ENCODE measurements at regions not wholly inside any gene's neighbourhood (a gene's known extent, or its start where the extent isn't known, plus 50 kb on each side); places are given as distances from the start of the nearest gene placed in this dataset.
"Not testable (repeated sequence)": the region's sequence is repeated elsewhere in the genome, so short reads cannot be mapped to it uniquely, and the experiment has no call there.

DNA sequence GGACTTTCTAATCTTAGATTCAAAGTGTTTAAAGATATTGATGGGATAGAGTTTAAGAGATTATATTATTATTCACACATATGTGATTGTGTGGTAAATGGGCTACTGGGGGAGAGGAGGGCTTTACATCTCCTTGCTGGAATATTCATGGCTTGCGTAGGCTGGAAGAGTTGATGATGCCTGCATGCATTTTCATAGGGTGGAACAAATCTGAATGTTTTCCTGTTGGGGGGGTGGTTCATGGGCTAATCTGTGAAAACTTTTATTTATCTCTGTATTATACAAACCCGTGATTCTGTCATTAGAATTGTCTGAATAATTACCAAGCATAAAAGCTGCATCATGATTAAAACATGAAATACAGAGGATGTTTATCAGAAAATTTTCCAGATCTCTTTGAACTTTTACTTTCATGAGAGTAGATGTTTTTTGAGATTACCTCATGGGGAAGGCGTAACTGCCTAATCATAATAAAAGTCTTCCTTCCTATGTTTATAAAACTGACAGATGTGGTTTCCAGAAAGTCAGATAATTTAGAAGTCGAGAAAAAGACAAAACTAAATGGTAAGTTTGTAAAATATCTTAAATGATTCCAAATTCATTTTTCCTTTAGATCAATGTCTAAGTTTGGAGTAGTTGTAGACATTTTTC lies 1185.4 kb upstream of the SEMA6A start:
- DNase-seq: no peak

DNA sequence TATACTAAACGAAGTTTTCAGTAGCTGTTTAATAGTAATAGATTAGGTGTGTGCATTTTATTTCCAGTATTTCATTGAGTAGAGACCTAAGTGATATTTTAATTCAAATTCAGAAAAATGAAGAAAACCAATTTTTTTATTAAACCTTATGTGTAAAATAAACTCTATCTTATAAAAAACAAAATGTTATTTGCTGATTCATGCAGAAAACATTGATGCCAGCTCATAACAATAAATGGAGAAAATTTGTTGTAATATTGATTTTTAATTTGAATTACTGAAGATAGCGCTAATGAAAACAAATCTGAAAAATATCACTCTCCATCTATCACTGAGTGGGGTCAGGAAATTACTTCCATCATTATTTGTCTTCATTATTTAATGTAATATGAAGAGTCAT lies 1177.8 kb upstream of the SEMA6A start:
- DNase-seq: no peak

DNA sequence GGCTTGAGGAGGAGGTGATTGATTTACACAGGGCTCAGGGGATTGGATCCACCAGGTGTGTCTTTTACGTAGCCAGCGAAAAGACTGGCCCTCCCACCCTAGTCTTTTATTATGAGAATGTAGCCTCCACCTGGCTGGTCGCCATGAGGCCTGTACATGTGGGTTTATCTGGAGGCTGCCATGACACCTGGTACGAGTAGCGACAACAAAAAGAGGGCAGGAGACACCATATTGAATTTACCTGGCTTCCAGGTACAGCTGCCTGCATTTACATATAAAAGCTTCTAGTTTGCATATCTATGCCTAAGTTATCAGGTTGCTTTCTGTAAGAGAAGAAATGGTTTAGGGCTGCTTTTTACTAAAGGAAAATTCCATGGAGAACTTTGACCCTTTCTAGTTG lies 1173.7 kb upstream of the SEMA6A start:
- DNase-seq: no peak

DNA sequence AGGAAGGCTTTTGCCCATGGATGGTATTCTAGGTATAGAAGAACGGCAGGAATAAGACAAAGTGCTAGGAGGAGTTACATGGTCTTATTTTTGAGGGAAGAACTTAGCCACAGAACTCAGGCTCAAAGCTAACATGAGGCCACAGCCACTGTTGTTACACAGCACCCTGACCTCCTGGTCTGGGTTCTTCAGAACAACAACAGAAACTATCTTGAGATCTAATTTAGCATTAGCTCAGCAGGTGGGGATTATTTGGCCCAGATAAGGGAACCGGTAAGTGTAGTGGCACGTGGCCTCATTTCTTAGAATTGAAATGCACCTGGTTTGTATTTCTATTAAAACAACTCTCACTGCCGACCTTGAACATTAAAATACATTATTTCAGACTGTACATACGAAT lies 1168.7 kb upstream of the SEMA6A start:
- no peak for DNase-seq

DNA sequence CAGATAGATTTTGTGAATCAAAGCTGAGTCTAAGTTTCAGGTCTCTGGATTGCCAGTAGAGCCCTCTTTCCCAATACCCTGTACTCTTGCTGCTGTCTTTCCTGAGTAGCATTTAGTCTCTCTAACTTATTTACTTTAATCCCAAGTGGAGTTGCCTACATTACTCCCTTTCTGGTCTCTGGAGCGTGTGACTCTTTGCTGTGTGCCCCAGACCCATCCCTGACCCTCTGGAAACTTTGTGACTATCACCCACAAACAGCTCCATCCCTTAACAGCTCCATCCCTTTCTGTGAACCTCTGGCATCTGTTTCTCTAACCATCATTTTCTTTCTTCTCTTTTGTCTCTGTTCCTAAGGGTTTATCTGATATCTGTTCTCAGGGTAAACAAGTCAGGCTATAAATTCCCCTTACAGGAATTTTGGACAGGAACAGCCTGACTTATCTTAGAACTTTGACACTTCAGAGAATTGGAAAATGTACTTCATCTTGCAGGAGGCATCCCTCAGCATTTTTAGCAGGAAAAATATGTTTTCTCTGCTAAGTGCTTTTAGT lies 1167.1 kb upstream of the SEMA6A start:
- no peak for DNase-seq

DNA sequence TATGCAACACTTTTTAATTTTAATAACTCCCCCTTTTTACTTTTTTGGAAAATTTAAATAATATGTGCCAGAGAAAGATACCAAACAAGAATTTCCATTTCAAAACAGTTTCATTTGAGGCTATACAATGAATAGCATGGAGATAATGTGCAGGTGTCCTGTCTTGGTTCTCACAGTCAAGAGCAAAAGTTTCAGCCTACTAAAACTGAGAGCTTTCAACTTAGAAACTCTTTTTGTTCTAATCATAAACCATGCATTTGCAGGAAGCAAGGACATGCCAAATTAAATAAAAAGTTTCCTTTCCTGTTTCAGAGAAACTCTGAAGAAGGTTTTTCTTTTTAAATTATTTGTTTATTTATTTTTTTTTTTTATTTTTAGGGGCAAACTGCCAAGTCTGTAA lies 1165.6 kb upstream of the SEMA6A start:
- DNase-seq: no peak

DNA sequence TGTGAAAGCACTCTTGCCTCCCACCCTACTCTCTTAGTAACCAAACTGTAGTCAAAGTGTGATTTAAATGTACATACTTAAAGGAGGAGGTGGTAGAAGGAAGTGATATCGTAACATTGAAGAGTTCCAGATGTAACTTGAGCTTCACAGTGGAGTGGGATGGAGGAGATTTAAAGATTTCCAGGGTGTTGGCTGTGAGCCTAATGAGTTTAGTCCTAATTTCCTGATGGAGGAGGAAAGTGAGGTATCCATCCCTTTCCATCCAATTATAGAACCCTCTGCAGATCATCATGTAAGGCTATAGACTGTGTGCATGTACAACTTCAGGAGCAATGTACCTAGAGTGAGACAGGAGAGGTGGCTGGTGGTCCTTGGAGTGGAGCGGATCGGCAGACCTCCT lies 1163.9 kb upstream of the SEMA6A start:
- DNase-seq: no peak

DNA sequence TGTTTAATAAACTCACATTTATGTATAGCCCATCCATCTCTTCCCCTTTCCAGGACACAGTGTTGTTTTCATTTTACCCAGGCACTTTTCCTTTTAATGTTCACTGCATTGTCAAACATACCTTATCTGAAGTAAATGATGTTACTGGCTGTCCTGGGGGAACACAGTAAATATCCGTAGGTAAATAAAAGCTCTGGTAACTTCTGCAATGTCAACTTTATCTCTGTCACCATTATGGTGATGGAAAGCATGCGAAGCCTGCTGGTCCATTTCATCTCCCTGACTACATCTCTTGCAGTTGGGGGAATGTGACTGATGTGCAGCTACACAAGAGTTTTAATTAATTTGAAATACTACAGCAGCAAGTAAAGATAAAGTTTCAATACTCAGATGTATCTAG lies 1162.1 kb upstream of the SEMA6A start:
- DNase-seq: no peak

DNA sequence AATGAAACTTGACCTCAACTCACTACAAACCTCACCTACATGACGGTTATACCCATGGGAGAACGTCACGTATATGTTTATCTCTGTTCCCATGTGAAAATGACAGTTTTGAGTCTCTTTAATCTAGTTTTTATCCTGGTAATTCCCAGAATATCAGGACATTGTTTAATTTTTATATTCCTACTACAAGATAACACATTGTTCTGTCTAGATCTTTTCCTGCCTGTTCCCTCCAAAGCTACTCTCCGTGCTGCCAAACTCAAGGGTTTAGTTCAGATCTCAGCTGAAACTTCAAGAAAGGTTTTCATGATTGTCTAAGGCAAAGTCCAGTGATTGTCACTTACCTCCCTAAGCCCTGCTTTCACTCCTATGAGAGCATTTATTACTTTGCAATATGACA lies 1159.4 kb upstream of the SEMA6A start:
- DNase-seq: no peak

DNA sequence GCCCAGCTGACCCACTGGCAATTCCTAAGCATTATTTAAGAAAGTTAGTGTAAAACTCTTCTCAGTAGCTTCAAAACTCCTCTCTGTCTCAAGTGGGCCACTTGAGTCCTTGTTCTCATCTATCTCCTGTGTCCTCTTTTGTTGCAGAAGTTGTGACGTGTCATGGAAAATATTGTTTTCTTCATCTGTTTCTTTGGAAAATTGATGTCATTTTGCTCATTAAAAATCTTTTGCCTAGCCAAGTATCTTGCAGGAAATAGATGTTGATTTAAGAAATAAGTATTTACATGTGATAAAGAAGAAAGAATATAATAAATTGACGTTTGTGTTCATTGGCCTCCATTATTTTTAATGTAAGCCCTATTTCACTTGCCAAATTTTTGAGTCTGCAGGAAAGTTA lies 1158.4 kb upstream of the SEMA6A start:
- no peak for DNase-seq

DNA sequence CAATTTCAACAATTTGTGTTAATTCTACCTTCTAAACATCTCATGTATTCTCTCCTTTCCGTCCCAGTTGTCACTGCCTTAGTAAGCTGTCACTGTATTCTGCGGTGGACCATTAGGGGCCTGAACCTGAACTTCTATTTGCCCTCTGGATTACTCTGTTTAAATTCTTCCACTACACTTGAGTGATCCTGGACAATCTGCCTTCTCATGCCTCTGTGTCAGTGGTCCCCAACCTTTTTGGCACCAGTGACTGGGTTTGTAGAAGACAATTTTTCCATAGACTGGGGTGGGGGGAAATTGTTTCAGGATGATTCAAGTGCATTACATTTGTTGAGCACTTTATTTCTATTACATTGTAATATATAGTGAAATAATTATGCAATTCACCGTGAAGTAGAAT lies 1157.6 kb upstream of the SEMA6A start:
- DNase-seq: no peak

DNA sequence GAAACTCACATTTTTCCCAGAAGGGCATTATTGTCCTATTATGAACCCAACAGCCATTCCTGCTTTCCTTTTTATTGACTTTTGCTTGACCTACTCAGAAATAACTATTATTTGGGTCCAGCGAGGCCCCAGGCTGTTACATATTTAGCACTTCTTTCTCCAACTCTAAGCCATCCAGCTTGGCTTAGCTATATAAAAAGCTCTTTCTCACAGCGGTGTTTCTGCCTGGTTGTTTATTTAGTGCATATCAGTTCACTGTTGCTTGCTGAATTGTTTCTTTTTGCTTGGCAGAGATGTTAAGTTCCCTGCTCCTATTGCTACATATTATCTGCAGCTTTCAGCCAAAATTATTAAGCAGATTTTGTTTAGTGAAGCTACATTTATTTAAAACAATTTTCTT lies 1156.8 kb upstream of the SEMA6A start:
- no peak for DNase-seq

DNA sequence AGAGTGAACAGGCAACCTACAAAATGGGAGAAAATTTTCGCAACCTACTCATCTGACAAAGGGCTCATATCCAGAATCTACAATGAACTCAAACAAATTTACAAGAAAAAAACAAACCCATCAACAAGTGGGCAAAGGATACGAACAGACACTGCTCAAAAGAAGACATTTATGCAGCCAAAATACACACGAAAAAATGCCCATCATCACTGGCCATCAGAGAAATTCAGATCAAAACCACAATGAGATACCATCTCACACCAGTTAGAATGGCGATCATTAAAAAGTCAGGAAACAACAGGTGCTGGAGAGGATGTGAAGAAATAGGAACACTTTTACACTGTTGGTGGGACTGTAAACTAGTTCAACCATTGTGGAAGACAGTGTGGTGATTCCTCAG lies 1146.2 kb upstream of the SEMA6A start:
- not testable (repeated sequence) for DNase-seq

DNA sequence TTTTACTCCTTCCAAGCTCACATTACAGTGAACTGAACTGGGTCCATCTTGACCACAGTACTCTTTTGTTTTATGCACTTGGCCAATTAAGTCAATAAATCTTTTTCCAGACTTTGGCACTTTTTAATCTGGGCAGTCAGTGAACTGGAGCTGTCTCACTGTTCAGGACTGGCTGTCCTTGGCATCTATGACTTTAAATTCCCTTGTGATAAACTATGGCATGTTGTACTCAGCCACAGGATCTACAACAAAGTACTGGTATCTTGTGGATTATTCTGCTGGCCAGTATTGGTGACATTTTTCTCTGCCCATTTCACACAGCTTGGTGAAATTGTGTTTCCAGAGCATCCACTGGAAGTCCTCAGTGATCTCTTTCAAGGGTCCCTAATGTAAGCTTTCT lies 1144.8 kb upstream of the SEMA6A start:
- no peak for DNase-seq

DNA sequence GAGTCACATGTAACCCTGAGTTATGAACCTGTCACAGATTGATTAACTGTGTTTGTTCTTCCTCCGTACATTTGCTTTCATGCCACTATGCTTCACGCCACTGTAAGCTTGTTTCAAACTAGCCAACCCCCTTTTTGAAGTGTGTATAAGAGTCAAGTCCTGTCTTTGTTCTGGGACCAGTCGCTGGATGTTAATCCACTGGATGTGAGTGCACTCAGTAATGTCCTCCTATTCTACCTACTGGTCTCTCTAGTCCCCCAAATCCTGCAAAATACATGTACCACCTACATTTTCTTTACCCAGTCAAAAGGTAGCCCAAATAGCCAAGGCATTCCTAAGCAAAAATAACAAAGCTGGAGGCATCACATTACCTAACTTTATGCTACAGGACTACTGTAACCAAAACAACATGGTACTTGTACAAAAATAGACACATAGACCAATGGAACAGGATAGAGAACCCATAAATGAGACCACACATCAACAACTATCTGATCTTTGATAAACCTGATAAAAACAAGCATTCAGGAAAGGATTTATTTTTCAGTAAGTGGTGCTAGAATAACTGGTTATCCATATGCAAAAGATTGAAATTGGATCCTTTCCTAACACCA lies 1139.1 kb upstream of the SEMA6A start:
- no peak for DNase-seq

DNA sequence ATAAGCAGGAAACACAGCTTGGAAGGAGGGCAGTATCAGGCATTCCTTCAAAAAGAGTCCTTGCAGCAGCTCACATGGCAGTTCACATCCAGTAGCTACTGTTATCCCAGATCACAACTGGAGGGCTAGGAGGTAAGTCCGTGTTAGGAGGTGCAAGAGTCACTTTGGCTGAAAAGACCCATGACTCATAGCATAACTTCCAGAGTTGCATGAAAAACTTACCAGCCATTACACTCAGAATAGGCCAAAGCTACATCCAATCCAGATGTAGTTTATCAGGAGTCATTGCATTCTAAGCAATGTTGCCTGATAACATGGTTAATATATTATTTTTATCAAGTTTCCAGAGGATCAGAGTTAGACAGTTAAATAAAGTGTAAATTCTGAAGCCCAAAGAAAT lies 1126.4 kb upstream of the SEMA6A start:
- no peak for DNase-seq

DNA sequence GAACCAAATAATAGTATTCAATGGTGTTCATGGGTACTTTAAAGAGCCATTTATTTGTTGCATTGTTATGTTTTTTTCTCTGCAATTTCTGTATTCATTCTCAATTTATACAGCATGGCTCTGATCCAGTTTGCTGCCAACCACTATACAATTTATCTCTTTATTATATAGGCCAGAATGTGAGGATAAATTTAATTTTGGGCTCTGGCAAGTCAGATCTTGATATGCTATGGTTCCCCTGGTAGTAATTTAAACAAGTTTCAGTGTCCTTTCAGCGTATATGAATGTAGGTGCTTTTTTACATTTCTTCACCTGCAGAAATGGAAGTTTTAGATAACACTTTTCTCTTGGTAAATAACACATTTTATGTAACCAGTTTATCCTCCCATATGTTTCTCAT lies 1118.0 kb upstream of the SEMA6A start:
- no peak for DNase-seq

DNA sequence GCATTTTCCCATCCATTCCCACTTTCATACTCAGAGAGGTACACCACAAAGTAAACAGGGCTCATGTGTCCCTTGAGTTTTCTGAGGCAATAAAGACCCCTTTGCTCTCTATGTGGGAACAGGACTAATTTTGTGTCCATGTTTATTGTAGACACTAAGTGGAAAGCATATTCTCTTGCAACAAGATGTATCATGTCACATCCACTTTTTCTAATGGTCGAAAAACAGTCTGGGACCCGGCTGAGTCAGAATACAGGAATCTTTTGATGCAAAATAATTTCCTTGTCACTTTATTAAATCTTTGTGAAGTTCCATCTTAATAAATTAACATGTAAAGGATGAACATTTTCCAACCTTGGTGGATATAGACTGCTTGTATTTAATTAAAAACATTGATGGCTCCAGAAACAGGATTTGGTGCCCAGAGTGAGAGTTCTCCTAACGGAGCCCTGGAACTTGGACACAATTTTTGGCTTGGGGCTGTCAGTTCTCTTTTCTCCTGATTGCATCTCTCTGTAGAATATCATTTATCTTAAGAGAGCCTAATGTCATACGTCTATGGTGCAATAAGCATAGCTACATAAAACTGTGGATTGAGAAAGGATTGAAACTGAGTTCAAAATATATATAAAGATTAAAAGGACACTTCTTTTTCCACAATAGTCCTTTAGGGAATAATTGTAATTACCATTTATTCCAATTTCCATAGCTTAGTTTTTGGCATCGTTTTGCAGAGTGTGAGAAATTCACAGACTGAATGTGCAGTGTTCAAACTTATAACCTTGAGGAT lies 1116.7 kb upstream of the SEMA6A start:
- no peak for DNase-seq

DNA sequence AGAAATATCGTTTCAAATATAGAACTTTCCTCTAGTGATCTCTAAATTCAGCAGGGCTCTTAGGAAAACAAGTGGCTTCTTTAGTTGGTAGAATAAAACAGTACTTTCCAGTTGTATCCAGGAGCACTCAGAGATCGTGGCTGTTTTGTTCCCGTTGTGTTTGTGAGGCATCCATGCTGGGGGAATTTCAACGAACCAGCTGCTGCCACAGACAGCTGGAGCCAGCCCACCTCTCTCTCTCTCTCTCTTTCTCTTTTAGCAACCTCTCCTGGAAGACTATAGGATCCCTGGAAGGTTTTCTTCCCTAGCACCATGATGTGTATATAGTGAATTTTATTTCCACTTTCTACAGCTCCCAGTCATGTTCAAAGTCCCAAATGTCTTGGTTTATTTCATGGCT lies 1116.0 kb upstream of the SEMA6A start:
- no peak for DNase-seq

DNA sequence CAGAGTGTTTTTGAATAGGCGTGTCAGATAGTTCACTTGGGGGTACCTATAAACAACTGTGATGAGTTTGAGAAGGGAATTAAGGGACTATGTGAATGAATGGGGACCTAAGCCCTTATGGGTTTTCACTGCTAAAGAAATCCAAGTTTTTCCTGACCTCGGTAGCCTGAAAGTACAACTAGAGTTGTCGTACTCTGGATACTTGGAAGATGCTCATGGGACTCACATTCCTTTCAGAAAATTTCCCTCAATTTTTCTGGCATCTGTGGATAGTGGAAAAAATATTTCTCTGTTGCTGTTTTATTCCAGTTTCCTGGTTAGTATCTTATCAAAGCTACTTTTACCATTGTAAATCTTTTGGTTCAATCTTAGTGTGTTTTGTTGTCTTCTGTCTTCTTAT lies 1112.3 kb upstream of the SEMA6A start:
- DNase-seq: no peak

DNA sequence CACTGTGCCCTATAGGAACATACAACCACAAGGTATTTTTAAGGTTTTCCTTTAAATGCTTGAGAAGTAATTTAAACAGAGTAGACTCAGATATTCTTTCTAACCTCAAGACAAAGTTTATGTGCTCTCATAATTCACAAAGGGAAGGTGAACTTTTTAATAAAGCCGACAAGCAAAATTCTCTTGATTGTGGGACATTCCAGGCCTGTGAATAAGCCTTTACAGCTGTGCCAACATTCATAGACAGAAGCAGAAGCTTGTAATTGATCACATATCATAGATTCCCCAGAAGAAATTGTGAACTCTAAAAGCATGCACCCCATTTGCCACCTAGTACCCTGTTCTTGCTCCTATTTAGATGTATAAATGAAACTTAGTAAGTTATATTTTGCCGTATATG lies 1107.8 kb upstream of the SEMA6A start:
- DNase-seq: no peak

DNA sequence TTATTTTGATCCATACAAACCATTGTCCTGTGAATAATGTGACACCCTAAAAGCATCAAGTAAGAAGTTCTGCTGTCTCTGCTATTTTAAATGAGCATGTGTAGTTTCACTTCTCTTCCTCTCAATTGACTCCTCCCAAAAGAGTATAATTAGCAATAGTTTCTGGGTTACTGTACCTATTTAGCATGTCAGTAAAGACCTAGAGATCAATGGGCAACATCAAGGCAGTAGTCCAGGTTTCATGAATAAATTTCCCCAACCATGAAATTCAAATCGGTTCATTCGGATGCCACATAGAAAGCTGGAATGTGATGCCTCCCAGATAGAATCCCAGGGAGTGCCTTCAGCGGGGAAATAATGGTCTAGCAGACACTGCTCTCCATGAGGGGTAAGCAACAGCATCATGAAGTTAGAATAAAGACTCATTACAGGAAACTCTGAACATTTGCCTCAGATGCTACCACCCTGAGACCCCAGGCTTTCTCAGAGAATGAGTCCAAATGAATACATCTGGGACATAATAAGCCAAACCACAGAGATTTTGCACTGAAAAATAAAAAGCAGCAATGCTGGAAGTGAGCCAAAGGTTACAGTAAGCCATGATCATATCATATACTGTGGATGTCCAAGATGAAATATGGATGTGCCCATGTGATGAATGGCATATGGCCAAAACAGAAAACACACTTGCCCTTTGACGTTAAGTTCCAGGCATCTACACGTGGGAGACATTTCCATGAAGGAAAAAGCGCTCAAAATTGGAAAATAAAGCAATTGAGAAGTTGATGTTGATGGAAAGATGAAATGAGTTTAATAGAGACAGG lies 1107.0 kb upstream of the SEMA6A start:
- DNase-seq: no peak

DNA sequence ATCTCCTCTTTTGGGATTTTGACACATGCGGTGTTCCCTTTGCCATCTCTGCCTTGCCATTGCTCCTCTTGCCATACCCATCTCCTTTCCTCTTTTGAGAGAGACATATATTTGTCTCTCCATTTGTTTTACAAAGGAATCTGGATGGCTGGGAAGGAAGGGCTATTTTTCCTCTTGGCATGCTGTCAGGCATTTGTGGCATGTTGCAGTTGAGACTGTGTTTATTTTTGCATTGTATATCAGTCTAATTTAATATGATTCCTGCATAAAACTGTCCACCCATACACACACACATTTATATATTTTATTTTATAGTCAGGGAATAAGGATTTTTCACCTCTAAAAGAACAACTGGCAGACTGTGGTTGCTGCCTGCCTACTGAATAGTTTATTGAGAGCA lies 1105.8 kb upstream of the SEMA6A start:
- no peak for DNase-seq

Measured in NCI-H1105 treated with DMSO at 0.1 percent for 48 hours (cell line).